T-helper 22 cell (primary cell): ENCODE measurements at regions not wholly inside any gene's neighbourhood (a gene's known extent, or its start where the extent isn't known, plus 50 kb on each side); places are given as distances from the start of the nearest gene placed in this dataset.

Source experiments
- DNase-seq: peaks from one replicate; pipeline ENCODE4 v3.0.0-alpha.2; 2020; ENCODE audit warnings: low read depth

DNA sequence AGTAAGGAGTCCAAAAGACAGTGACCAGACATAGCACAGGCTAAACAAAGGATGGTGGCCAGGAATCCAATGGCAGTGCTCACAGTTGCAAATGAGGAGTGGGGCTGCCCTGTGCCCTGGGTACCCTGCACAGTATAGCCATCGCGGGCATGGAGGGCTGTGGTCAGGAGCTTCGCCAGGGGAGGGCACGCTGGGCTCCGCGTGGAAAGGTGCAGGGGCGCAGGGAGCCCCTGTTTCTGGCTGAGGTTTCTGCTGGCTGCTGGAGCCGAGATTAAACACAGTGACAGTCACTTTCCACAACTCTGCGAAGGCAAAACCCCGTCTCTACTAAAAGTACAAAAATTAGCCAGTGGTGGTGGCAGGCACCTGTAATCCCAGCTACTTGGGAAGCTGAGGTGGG is 194.7 kb downstream of the GALR1 start:
- DNase-seq, result no peak

GRCh38 chr18:77448046-77448445 is 198.4 kb downstream of the GALR1 start:
- DNase-seq, result no peak

DNA sequence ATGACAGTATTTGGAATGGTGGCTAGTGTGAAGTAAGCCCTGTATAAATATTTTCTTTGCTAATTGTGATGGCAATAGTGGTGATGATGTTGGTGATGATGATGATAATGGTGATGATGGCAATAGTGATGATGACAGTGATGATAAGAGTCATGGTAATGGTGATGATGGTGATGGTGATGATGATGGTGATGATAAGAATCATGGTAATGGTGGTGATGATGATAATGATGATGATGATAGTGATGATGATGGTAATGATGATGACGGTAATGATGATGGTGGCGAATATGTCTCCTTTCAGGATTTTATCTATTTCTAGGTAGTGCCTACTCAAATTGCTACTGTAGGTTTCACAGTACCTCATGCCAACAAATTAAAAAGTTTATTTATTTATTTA is 205.4 kb downstream of the GALR1 start:
- no peak for DNase-seq

GRCh38 chr18:77457681-77458080 is 208.0 kb downstream of the GALR1 start:
- DNase-seq, result no peak

- DNase-seq, result no peak
Measured at GRCh38 chr18:77461062-77461688, 211.5 kb downstream of the GALR1 start.

DNA sequence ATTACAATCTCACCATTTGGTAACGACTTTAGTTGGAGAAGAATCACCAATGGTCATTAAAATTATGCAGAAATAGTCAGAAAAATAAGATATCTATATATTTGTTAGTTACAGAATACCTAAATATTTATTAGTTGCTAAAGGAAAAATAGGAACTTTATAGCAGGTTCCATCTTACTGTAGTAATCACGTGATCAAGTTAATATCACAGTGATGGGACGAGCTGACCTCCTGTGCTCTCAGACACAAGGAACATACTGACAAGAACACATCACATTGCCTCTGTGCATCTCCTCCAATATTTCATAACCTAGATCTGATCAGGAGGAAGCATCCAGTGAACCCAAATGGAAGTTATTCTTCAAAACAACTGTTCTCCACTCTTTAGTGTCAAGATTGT is 215.3 kb downstream of the GALR1 start:
- no peak for DNase-seq

DNA sequence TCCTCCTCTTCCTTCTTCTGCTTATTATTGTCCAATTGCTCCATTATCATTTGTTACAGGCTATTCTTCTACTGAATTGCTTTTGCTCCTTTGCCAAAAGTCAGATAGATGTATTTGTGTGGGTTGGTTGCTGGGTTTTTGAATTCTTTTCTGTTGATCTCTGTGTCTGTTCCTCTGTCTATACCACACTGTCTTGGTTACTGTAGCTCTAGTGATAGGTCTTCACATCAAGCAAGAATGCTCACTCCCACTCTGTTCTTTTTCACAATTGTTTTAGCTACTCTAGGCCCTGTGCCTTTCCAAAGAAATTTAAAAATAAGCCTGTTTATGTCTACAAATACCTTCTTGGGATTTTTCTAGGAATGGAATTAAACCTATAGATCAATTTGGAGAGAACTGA is 217.2 kb downstream of the GALR1 start:
- DNase-seq, result no peak

DNA sequence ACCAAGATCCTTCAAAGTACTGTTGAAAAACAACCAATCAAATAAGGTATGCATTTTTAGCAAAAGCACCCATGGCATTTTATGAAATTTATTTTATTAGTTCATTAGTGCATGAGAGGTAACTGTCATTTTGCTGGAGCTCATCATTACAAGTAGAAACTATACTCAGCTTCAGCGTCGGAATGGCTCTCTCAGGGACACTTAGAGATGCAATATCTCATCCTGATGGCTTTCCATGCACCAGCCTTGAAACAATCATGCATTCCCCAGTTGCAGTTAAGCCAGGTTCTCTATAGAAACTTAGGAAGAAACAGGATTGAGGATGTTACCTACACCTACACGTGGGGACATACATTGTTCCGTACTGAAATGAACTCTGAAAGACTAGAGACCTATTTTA is 219.5 kb downstream of the GALR1 start:
- no peak for DNase-seq

- DNase-seq, result no peak
Measured at GRCh38 chr18:77470569-77471413, 221.1 kb downstream of the GALR1 start.

DNA sequence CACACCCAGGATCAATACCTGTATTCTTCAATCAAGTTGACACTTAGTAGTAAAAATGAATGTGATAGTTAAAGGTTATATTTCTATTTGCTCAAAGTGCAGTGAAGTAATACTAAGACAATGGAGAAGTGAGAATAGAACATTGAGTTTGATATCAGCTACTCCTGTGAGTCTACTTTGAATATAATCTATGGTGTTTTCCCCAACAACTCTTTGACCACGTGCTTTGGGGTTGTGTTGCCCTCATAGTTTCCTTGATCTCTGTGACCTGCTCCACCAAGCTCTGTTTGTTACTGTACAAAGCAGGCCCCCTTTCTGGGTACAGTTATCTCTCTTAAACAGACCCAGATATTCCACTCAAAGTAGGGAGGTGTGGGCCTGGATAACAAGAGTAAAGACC is 222.9 kb downstream of the GALR1 start:
- DNase-seq, result no peak

GRCh38 chr18:77478646-77479442 is 229.2 kb downstream of the GALR1 start:
- DNase-seq, result no peak

GRCh38 chr18:77481541-77481940 is 231.9 kb downstream of the GALR1 start:
- no peak for DNase-seq

DNA sequence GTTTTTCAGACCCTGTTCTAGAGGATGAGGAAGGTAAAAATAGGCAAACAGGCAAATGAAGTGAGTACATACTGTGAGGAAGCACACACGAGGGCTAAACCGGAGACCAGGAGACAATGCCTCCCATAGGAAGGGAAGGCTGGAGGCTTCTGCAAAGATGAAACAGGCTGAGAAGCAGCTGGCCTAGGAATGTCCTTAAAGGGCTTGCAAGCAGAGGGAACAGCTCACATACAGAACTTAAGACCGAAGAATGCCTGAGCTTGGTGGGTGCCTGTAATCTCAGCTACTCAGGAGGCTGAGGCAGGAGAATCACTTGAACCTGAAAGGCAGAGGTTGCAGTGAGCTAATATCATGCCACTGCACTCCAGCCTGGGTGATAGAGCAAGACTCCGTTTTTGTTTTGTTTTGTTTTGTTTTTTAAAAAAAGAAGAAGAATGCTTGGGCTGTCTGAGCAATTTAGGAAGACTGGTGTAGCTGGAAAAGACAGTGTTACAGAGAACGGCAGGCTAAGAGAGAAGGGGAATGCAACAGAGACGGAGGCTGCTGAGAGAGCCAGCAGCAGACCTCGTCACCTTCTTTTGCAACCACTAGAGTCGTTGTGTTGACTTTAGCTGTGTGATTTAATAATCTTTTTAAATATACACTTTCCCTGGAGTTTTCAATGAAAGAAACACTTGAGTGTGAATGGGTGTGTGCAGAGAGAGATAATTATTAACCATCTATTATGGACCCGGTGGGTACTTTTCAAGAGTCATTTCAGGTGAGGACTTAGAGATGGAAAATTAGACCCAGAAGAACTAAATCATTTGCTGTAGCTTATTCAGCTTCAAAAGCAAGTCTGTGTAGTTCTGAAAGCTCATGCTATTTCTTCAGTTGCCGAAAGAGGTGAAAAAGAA is 232.8 kb downstream of the GALR1 start:
- no peak for DNase-seq

GRCh38 chr18:77486985-77487384 is 237.3 kb downstream of the GALR1 start:
- no peak for DNase-seq

- no peak for DNase-seq
Measured at GRCh38 chr18:77487951-77488740, 238.5 kb downstream of the GALR1 start.

DNA sequence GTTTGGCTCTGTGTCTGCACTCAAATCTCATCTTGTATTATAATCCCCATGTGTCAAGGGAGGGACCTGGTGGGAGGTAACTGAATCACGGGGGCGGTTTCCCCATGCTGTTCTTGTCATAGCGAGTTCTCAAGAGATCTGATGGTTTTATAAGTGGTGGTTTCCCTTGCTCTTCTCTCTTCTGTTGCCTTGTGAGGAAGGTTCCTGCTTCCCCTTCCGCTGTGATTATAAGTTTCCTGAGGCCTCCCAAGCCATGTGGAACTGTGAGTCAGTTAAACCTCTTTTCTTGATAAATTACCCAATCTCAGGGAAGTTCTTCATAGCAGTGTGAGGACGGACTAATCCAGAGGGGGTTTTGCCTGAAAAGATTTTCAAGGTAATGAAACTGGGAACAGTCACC is 245.4 kb downstream of the GALR1 start:
- DNase-seq, result no peak

GRCh38 chr18:77495982-77496690 is 246.5 kb downstream of the GALR1 start:
- DNase-seq, result no peak

GRCh38 chr18:77501266-77501665 is 251.6 kb downstream of the GALR1 start:
- no peak for DNase-seq

- DNase-seq, result no peak
Measured at GRCh38 chr18:77505499-77505898, 255.9 kb downstream of the GALR1 start.

GRCh38 chr18:77512152-77512551 is 262.5 kb downstream of the GALR1 start:
- no peak for DNase-seq
